VCaP (cell line): ENCODE measurements at regions not wholly inside any gene's neighbourhood (a gene's known extent, or its start where the extent isn't known, plus 50 kb on each side); places are given as distances from the start of the nearest gene placed in this dataset.

Source experiments
- H3K27ac ChIP-seq: fragments of 450-650 bp; 2 replicates; pipeline ENCODE4 v1.5.1; 2017
- TF ChIP-seq, protein P1 (sequence below): fragments of 450-650 bp; conservative IDR thresholded peaks from 2 replicates; pipeline ENCODE4 v1.5.1; 2017; ENCODE audit warnings: mild to moderate bottlenecking, moderate library complexity

- H3K27ac ChIP-seq = no peak overlapping the region
- TF ChIP-seq, protein P1, sequence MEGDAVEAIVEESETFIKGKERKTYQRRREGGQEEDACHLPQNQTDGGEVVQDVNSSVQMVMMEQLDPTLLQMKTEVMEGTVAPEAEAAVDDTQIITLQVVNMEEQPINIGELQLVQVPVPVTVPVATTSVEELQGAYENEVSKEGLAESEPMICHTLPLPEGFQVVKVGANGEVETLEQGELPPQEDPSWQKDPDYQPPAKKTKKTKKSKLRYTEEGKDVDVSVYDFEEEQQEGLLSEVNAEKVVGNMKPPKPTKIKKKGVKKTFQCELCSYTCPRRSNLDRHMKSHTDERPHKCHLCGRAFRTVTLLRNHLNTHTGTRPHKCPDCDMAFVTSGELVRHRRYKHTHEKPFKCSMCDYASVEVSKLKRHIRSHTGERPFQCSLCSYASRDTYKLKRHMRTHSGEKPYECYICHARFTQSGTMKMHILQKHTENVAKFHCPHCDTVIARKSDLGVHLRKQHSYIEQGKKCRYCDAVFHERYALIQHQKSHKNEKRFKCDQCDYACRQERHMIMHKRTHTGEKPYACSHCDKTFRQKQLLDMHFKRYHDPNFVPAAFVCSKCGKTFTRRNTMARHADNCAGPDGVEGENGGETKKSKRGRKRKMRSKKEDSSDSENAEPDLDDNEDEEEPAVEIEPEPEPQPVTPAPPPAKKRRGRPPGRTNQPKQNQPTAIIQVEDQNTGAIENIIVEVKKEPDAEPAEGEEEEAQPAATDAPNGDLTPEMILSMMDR = no peak
These were observed 64.8 kb downstream of the PDCL3 start for GRCh38 chr2:100627330-100628300.

DNA sequence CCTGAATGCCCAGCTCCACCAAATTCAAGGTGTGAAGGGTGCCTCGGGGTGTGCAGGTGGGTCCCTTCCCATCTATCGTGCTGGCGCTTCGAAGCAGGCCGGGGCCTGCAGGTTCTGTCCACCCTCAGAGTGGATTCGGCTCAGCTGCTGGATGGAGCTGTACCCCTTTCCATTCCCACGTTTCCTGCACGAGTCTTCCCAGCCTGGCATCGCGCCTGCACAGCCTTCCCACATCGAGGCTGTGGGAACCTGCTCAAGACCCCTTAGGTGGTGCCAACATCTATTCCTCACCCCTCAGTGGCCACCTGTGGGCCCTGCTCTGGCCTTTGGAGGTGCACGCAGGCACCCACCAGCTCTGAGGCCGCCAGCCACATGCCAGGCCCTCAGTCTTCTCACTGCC is 65.7 kb downstream of the PDCL3 start:
- TF ChIP-seq, protein P1 = no peak
- H3K27ac ChIP-seq = no peak overlapping the region

- TF ChIP-seq, protein P1 = no peak
- no peak overlapping the region for H3K27ac ChIP-seq
These were observed 66.5 kb downstream of the PDCL3 start for GRCh38 chr2:100629309-100629708.

- H3K27ac ChIP-seq = no peak overlapping the region
- TF ChIP-seq, protein P1 = no peak
These were observed 67.7 kb downstream of the PDCL3 start for GRCh38 chr2:100630473-100630977.

- no peak overlapping the region for H3K27ac ChIP-seq
- TF ChIP-seq, protein P1 = no peak
These were observed 69.2 kb downstream of the PDCL3 start for GRCh38 chr2:100632037-100632436.

- no peak overlapping the region for H3K27ac ChIP-seq
- TF ChIP-seq, protein P1 = no peak
These were observed 70.0 kb downstream of the PDCL3 start for GRCh38 chr2:100632759-100633158.

DNA sequence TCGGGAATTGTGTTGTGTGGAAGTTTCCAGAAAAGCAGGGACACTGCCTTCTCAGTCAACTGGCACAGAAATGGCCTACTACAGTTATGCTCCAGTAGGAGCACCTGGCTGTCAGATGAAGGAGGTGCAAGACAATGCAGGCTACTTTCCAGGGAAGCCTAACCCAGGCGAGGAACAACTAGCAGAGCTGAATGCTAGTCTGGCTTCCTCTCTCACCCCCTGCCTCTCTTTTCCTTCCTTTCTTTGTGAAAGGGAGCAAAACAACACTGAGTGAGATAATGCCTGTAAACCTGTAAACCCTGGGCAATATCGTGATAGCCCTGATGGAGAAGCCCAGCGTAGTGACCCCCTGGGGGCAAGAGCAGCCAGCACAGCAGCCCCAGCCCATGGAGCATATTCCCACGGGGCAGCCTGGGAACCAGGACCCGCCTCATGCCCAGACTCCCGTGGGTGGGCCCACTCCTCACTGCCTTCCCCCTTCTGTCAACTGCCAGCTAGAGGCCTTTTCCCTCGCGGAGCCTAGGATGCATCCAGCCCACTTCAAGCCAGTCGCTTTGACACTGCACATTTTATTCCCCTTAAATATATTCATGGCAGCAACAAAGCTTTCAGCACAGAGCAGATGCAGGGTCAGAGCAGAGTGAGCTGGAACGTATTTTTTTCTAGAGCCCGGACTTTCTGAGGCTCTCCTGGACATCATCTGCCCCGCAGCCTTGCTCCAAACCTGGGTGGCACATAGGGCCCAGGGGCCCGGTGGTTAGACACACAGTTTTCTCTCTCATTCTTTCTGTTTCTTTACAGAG is 77.0 kb downstream of the PDCL3 start:
- no peak overlapping the region for H3K27ac ChIP-seq
- TF ChIP-seq, protein P1 = no peak
